ENCODE measurements at regions not wholly inside any gene's neighbourhood (a gene's known extent, or its start where the extent isn't known, plus 50 kb on each side); places are given as distances from the start of the nearest gene placed in this dataset.

DNA sequence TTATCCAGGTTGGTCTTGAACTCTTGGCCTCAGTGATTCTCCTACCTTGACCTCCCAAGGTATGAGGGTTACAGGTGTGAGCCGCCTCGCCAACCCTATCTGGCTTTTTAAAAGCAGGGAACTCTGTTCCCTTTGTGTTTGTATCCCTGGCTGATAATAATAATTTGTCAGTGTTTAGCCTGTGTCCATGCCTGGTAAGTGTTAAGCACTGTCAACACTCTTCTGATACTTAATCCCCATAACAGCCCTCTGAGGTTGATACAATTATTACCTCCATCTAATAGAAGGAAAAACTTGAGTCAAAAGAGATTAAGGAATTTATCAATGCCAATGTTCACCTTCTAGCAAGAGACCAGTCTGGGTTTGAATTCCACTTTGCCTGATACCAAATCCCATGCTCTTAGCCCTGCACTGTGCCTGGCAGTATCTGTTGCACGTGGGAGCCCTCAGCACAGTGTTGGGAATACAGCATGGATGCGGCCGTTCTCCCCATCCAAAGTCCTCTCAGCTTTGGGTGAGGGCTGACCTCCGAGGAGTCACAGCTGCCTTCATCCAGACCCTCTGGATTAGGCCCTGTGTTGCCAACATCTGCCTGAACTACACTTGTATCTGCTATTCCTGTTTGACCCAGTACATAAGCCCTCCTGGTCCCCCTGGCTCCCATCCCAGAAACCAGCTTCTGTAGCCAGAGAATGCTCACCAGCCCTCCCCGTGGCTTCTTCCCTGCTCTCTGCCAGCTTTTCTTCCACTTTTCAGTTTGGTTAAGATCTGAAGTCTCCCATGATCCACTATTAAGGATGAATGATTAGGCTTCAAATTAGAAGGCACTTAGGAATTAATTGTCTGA lies 335.6 kb upstream of the ASIC2 start:
- TF ChIP-seq, protein P1, sequence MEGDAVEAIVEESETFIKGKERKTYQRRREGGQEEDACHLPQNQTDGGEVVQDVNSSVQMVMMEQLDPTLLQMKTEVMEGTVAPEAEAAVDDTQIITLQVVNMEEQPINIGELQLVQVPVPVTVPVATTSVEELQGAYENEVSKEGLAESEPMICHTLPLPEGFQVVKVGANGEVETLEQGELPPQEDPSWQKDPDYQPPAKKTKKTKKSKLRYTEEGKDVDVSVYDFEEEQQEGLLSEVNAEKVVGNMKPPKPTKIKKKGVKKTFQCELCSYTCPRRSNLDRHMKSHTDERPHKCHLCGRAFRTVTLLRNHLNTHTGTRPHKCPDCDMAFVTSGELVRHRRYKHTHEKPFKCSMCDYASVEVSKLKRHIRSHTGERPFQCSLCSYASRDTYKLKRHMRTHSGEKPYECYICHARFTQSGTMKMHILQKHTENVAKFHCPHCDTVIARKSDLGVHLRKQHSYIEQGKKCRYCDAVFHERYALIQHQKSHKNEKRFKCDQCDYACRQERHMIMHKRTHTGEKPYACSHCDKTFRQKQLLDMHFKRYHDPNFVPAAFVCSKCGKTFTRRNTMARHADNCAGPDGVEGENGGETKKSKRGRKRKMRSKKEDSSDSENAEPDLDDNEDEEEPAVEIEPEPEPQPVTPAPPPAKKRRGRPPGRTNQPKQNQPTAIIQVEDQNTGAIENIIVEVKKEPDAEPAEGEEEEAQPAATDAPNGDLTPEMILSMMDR (IDR thresholded peaks at IDR 0.05; ENCODE audit: extremely low read depth, low read depth, low read length): no peak
- no peak overlapping the region for H3K4me3 ChIP-seq (ENCODE audit: insufficient read depth, low read length)

DNA sequence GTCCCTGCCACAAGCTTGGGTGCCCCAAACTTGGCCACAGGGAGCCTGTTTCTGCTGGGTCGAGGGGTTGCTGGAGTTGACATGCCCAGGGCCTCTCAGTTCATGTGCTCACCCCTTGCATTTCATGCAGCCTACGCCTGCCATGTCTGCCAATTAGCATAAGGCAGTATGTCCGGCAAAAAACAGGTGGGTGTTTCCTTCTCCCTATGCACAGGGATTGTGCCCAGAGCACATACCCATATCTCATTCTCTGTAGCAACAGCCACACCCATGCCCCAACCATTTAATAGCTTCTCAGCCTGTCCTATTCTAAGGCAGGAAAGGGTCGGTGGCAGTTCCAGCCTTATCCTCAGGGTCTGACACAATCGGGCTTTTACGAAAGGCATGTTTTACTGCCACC lies 340.4 kb upstream of the ASIC2 start:
- TF ChIP-seq, protein P1 (IDR thresholded peaks at IDR 0.05; ENCODE audit: extremely low read depth, low read depth, low read length): no peak
- H3K4me3 ChIP-seq (ENCODE audit: insufficient read depth, low read length): no peak overlapping the region
- no peaks in the 10 kb centered on the region for H3K79me2 ChIP-seq (ENCODE audit: insufficient read depth, low read length)
- H3K4me1 ChIP-seq (ENCODE audit: insufficient read depth, low read length): no peaks in the 10 kb centered on the region
- no peak overlapping the region for H3K4me2 ChIP-seq (ENCODE audit: insufficient read depth, low read length)
- H3K36me3 ChIP-seq (ENCODE audit: insufficient read depth, low read length): no peaks in the 10 kb centered on the region
- no peaks in the 10 kb centered on the region for H4K20me1 ChIP-seq (ENCODE audit: insufficient read depth, low read length)
- no peak overlapping the region for H2AFZ ChIP-seq (ENCODE audit: low read length)
- H3K27me3 ChIP-seq (ENCODE audit: insufficient read depth, low read length): no peaks in the 10 kb centered on the region
- no peak for DNase-seq (ENCODE audit: insufficient read length, low spot score, missing footprints)
- peaks cover 4% of the 10 kb centered on the region for H3K9me3 ChIP-seq (ENCODE audit: low read depth, low read length)
- H3K27ac ChIP-seq (ENCODE audit: low read depth, low read length): no peak overlapping the region

More for the DNA sequence above, 335.6 kb upstream of the ASIC2 start:
- no peak for DNase-seq (ENCODE audit: insufficient read length, low spot score, missing footprints)
- Histone ChIP-seq H3K27me3 (ENCODE audit: insufficient read depth, low read length) (no peaks in the 10 kb centered on the region), H3K79me2 (ENCODE audit: insufficient read depth, low read length) (no peaks in the 10 kb centered on the region), H3K4me1 (ENCODE audit: insufficient read depth, low read length) (no peaks in the 10 kb centered on the region), H3K27ac (ENCODE audit: low read depth, low read length) (no peak overlapping the region), H3K4me2 (ENCODE audit: insufficient read depth, low read length) (no peak overlapping the region), H3K9me3 (ENCODE audit: low read depth, low read length) (peaks cover 4% of the 10 kb centered on the region), H3K36me3 (ENCODE audit: insufficient read depth, low read length) (no peaks in the 10 kb centered on the region), H4K20me1 (ENCODE audit: insufficient read depth, low read length) (no peaks in the 10 kb centered on the region), H2AFZ (ENCODE audit: low read length) (no peak overlapping the region)

DNA sequence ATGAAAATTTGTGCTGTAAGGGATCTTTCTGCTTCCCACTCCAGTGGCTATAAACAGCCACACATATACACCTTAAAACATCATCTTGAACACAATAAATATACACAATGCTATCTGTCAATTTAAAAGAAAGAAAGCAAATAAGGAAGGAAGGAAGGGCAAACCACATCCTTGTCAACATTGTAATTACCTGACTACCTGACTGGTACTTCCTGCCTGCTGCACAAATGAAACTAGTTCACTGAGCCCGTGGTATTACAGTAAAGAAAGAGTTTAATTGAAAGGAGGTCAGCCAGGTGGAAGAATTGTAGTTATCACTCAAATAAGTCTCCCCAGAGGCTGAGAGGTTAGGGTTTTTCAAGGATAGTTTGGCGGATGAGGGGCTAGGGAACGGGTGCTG lies 344.4 kb upstream of the ASIC2 start:
- H3K27ac ChIP-seq (ENCODE audit: low read depth, low read length): no peak overlapping the region
- DNase-seq (ENCODE audit: insufficient read length, low spot score, missing footprints): no peak
- no peaks in the 10 kb centered on the region for H4K20me1 ChIP-seq (ENCODE audit: insufficient read depth, low read length)
- H3K4me2 ChIP-seq (ENCODE audit: insufficient read depth, low read length): no peak overlapping the region
- no peaks in the 10 kb centered on the region for H3K4me1 ChIP-seq (ENCODE audit: insufficient read depth, low read length)
- H3K79me2 ChIP-seq (ENCODE audit: insufficient read depth, low read length): no peaks in the 10 kb centered on the region
- no peaks in the 10 kb centered on the region for H3K36me3 ChIP-seq (ENCODE audit: insufficient read depth, low read length)
- TF ChIP-seq, protein P1 (IDR thresholded peaks at IDR 0.05; ENCODE audit: extremely low read depth, low read depth, low read length): no peak
- no peak overlapping the region for H3K4me3 ChIP-seq (ENCODE audit: insufficient read depth, low read length)
- H2AFZ ChIP-seq (ENCODE audit: low read length): no peak overlapping the region
- H3K9me3 ChIP-seq (ENCODE audit: low read depth, low read length): peaks cover 4% of the 10 kb centered on the region
- H3K27me3 ChIP-seq (ENCODE audit: insufficient read depth, low read length): no peaks in the 10 kb centered on the region

DNA sequence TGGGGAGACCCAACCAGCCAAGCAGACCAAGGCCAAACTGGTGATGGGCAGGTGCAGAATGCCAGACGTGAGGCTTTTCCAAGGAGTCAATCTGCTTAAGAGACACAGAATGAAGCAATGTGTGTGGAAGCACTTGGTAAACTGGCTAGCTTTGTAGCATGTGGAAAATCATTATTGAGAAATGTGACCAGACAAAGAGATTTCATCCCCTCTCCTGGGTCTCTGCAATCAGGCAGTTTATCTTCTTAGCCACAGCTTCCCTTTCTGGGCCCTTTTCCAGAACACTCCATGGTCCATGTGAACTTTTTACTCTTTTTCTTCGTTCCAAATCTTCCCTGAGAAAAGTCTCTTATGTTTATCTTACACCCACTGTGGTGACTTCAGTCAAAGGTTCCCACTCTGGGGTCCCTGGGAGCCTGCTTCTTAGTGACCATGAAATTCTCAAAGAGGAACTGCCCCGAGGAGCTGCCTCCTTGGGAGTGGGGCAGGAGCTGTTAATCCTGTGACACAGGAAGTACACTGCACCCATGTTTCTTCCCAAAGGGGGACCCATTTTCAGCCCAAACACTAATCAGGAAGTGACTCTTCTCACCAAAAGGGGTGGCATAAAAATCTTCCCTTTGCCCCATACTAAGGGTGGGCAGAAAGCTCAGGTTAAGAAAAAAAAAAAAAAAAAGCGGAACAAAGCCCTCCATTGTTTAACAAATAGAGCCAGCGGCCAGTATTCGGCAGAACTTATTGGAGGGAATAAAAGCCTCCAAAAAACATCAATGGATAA lies 346.2 kb upstream of the ASIC2 start:
- Histone ChIP-seq H3K79me2 (ENCODE audit: insufficient read depth, low read length) (no peaks in the 10 kb centered on the region), H3K4me2 (ENCODE audit: insufficient read depth, low read length) (no peak overlapping the region), H3K9me3 (ENCODE audit: low read depth, low read length) (no peaks in the 10 kb centered on the region), H2AFZ (ENCODE audit: low read length) (no peak overlapping the region), H4K20me1 (ENCODE audit: insufficient read depth, low read length) (no peaks in the 10 kb centered on the region), H3K4me1 (ENCODE audit: insufficient read depth, low read length) (no peaks in the 10 kb centered on the region), H3K4me3 (ENCODE audit: insufficient read depth, low read length) (no peak overlapping the region), H3K27ac (ENCODE audit: low read depth, low read length) (no peak overlapping the region), H3K27me3 (ENCODE audit: insufficient read depth, low read length) (no peaks in the 10 kb centered on the region), H3K36me3 (ENCODE audit: insufficient read depth, low read length) (no peaks in the 10 kb centered on the region)
- TF ChIP-seq, protein P1 (IDR thresholded peaks at IDR 0.05; ENCODE audit: extremely low read depth, low read depth, low read length): no peak
- DNase-seq (ENCODE audit: insufficient read length, low spot score, missing footprints): no peak
